GM18867 (cell line): ENCODE measurements at regions not wholly inside any gene's neighbourhood (a gene's known extent, or its start where the extent isn't known, plus 50 kb on each side); places are given as distances from the start of the nearest gene placed in this dataset.
A peak's percentile ranks its signal among the peaks of the same experiment; 100 is the strongest.

Experiments
- ATAC-seq: cut with Tn5 transposase; IDR thresholded peaks from one replicate; pipeline ENCODE4 v1.9.1; 2021; ENCODE audit warnings: mild to moderate bottlenecking, moderate library complexity; ENCODE audit not compliant: unreplicated experiment

DNA sequence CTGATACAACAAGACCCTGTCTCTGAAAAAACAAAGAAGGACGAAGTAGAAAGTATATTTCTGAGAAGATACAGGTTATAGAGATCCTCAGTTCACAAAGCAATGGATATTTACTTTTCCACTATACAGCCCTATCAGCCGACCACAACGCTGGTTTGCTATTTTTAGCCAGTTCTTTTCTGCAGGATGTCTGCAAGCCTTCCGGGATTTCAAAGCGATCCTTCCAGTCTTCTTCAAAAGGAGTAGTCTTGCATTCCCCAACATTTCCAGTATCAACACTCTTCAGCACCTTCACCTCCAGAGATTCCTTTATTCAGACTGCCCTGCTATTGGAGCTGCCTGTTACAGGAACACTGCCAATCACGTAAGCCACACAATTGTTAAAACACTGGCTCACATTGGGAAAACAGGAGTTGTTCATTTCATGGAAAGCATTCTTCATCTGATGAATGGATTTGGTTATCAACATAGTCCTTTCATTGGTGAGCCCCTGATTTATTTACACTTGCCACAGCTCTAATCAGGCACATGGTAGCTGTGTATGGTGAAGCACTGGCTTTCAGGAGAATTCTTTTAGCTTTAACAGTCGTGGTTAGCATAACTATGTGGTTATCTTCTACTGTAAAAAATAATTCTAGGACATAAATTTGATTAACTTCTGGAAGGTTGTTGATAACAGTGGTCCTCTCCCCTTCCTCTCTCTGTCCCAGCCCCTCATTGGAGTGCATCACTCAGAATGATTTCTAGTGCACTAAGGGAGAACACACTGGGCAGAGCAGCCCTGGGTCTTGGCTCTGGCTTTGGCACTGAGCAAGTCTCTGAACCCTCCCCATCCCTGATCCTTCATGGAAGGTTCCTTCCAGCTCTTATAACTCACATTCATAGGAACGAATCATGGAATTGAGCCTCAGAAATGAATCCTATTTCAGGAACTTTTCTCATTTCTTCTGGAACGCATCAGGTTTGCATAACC lies 109.9 kb upstream of the SORBS2 start:
- ATAC-seq: no peak

DNA sequence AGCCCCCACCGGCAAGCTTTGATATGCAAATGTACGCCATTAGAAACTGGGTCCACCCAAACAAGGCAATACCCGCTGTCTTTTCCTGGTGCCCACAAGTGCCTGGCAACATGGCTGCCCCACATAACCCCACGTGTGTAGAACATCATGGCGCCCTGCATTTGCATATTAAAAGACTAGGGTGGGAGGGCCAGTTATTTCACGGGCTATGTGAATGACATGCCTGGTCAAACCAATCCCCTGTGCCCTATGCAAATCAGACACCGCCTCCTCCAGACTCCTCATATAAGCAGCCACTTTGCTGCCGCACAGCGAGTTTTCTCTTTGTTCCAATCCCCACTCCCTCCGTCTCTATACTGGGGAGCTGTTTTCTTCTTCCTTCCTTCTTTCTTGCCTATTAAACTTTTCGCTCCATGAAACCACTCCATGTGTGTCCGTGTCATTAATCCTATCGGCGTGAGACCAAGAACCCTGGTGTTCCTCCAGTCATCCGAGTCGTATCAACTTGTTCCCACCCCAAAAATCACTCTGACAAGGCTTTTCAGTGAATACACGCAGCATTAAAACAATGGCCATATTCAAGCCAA lies 112.6 kb upstream of the SORBS2 start:
- no peak for ATAC-seq

DNA sequence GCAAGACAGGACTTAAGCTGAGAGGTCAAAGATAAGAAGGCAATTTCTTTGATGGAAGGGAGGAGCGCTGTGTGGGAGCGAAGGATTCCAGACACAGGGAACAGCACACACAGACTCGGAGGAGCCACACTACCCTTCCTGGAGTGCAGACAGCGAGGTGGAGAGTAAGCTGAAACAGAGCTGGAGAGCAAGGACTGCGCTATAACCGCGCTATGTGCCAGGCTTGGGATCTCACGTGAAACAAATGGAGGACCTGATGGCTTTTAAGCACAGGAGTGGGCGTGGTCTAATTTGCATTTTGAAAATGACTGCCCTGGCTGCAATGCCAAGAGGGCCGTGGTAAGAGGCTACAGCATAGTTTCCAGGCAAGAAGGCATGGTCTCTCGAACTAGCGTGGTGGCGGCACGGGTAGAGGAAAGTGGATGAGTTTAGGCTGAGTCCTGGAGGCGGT lies 113.9 kb upstream of the SORBS2 start:
- ATAC-seq: no peak

DNA sequence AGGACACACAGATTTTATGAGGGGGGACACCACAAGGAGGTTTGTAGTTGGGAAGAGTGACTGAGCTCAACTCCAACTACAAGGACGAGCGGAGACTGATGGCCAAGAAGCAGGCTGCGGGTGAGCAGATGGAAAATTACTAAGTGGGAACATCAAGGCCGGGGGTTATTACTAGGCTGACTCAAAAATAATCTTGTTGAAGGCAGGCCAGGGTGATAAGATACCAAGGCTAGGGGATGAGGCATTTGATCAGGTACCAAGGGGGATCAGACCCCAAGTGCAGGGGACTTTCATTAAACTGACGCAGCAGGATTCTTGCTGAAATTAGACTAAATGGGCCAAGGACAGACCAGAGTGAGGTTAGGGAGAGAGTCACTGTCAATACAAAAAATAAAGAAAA lies 119.4 kb upstream of the SORBS2 start:
- ATAC-seq: no peak

DNA sequence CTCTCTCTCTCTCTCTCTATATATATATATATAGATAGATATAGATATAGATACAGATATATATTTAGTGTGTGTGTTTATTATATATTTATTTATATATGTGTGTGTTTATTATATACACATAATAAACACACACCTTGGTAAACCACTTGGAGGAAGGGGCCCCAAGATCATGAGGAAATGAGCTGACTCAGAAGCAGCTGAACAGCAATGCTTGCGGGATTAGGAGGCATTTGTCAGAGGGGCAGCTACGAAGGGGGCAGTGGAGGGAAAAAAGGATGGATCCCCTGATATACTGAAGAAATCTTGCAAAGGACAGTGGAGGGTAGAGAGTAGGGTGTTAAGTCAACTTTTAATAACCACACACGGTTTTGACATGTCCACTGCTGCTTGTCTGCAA lies 120.0 kb upstream of the SORBS2 start:
- ATAC-seq: no peak

DNA sequence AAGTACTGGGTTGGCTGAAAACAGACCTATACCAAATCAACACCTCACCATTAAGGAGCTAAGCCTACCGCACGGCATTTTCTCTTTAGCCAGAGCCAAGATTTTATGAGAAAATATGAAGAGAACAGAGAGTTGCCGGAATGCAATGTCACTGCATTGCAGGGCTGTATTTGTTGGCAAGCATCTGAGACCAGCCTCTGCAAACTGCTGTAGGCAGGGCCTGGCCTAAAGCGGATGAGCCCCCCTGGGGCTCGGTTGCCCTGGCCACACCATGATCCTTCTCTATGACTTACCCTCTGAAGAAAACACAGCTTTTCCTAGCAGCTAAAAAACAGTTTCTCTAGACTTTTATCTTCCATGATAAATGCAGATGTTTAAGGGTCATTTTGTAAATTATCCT lies 120.5 kb upstream of the SORBS2 start:
- ATAC-seq: no peak

DNA sequence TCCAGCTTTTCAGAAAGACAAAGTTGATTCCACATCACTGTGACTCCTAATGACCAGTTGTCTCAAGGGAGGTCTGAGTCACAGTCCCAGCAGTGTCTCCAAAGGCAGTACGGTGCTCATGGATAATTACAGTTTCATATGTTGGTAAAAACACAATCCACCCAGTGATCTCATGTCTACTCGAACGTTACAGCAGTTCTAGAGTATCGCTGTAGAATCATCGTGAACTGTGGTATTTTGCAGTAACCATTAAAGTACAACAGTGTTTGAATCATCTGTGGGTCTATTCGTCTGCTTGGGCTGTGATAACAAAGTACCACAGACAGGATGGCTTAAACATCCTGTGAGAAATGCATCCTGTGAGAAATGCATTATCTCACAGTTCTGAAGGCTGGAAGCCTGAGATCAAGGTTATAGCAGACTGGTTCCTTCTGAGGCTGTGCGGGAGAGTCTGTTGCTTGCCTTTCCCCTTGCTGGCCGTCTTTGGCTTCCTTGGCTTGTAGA lies 121.1 kb upstream of the SORBS2 start:
- ATAC-seq: no peak

DNA sequence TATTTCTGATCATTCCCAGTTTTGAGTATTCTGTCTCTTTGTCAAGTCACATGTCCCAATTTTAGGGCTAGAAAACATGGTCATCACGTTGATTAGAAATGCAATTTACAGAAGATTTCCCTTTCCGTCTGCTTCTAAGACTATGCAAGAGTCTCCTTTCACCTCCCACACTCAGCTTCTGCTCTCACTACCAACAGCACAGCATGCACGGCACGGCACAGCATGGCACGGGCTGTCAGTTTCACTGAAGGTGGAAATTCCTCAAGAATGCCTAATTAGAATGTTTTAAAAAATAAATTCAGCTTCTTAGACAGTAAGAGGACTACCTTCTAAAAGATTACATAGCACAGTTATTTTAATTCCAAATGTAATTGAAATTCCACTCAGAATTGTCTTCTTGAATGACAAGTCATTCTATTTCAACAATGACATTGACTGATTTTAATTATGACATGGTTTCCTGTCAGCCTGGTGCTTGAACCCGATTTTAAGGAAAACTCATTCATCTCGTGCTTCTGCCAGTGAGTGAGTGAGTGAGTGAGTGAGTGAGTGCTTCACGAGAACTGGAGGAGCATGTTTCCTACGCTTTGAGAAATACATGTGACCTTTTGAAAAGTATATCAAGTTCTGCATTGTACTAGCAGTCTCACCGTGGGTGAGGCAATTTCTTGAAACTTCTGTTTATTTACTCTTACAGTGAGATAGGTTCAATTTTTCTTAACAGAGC lies 124.8 kb upstream of the SORBS2 start:
- no peak for ATAC-seq

DNA sequence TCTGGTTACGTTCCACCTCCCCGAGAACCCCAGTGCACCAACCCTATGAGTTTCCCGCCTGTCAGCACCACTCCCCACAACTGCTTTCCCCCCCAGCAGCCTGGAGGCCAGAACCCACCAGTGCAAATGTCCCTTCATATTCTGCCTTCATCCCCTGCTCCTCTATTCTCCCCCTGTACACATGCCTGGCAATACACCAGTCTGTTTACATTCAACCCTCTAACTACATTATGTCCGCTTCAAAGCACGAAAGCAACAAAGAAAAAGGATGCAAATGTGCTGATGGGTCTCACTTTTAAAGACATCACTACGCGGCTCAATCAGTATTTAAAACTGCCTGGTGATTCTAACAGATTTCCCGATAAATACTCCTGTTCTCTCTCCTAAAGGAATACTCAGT lies 126.7 kb upstream of the SORBS2 start:
- ATAC-seq: no peak

DNA sequence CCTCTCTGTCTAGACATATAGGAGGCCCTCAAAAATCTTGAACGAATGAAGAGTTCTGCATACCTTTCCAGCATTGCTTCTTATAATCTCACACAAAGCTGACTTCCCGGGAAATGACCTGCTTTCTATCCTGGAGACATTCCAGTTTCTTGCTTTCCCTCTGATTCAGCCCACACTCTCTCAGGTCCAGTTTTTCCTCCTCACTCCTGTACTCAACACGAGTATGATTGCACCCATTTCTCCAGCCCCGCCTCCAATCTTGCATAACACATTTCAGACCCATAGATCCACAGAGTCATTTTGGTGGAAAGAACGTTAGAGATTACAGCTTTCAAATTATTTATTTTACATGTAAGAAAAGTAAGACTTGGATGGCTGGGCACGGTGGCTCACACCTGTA lies 127.5 kb upstream of the TLR3 start:
- no peak for ATAC-seq

DNA sequence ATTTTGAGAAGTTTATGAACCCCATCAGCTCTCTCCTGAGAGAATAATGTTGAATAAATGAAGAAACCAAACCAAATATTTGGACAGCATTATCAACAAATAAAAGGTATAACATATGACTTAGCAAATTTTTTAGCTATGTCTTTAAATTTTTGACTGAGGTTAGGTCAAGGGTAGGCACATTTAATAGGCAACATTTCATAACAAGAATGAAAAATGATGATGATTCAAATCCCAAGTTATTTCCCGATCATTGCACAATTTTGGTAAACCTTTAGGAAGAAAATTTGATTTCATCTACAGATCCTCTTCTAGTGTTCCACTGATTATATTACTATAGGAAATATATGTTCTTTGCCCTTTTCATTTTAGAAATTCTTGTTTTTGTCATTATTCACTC lies 123.7 kb upstream of the TLR3 start:
- ATAC-seq: no peak

DNA sequence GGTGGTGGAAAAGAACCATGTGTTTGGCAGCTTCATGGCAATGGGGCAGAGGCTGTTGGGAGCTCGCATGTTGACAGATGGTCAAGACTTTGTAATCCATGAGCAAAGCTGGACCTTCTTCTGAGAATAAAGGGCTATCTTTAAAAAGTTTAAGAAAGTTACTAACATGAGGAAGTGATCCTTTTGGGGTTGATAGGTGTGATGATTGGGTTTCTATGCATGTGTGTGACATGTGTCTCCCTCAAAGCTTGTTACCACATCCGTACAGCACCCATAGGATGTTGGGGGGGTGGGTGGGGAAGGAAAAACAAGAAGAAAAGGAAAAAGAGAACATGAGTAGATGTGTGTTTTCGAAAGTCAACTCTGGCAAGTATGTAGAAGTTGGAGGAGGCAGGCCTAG lies 123.0 kb upstream of the TLR3 start:
- ATAC-seq: peak; percentile 98

DNA sequence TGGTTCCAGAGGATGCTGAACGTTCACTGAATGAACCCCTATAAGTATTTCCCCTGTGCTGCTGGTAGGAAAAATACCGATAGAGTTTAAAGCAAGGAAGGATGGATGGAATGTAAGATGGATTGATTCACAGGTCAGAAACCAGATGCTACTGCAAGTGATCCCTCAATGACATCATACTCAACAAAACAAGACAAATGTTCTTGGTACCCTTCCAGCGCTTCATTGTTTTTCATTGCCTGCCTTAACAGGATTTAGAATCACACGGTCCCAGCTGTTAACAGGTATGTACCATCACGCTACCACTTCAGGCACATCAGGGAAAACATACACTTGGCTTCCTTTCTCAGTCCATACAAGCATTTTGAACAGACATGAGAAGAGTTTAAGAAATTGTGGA lies 118.1 kb upstream of the TLR3 start:
- ATAC-seq: no peak

DNA sequence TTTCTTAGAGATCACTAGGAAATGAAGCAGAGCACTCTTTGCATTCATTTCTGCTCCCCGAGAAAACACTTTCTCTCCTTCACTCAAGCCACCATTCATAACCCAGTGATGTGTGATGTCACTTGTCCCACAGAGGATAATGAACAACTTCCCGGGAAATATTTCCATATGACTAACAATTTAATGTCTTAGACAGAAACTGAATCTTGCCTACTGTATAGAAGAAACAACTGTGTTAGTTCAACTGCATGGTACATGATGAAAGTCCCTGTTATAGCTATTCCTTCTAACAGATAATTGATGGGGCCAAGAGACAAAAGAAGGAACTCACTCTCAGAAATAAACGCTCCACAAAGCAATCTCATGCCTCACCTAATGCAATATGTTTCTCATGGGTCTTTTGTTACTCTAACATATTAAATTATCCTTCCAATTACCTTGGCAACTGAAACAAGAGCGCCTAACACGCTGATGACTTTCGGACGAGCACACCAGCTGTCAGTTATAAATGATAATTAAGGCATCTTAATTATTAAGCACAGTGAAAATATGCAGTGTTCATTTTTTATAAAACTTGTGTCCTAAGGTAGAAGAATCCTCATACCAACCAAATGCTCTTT lies 113.7 kb upstream of the TLR3 start:
- ATAC-seq: no peak

DNA sequence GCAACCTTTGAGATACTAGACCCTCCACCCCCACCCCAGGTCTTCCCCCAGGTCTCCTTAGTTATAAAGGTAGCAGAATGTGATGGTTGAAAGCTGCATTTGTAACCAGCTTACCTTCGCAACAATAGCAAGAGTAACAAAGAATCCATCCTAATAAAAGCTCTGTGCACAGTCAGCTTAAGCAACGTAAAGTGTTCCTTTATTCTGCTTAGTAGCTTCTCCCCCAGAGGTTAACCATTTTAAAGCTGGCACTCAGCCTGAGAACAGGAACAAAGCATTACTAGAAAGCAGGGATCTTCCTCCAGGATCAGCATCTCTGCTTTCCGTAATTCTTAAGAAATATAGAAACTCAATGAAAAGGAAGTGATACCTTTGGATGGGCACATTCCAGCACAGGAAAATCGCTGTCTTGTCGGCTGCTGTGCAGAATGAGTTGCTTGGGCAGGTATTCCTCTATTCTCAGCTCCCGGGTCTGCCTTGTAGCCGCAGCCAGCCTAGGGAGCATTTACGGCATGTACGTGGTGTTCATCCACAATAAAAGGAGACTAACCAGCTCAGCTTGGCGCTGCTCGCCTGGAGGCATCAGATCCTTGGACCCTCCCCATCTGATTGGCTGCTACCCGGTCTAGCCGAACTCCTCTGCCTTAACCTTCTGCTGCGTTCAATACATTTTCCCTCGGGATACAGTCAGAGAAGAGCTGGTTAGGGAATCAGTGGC lies 113.0 kb upstream of the TLR3 start:
- no peak for ATAC-seq

DNA sequence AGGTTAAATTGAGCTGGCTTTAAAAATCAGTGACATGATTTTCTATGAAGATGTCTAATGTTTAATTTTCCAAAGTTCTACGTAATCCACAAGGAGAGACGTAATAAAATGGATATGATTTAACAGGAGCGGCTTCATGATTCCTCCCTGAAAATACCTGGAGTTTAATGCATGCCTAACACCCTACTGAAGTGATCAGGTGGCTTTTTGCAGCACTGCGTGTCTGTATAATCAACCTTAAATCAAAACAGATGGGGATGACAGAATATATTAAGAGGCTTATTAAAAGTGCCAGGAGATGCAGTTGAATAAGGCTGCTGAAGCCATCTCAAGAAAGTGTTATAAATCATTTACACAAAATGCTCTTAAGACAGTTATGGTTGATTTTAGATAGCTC lies 112.4 kb upstream of the TLR3 start:
- ATAC-seq: no peak

DNA sequence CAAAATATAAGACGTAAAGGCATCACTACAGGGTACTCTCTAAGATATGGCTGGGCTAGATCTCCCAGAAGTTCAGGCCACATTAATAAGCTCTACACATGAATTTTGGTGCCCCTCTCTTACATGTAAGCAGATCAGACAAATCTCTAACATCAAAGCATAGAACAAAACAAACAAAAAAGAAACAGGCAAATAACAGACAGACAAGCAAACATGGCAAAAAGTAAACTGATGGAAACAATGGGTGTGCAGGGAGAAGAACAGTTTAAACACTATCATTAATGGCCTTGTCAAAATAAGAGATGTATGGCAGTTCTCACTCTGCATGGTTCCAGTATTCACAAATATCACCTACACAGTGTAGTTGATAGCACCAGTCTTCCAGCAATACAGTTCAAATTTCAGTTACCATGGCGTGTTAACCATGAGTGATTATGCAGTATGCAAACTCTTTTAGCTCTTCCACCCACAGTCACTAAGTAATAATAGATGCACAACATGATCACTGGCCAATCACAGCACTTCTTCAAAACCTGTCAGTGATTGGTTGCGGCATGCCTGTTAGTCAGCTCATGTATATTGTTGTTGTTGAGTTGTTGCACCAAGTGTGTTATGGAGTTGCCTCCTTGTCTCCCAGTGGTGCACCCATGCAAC lies 110.7 kb upstream of the TLR3 start:
- no peak for ATAC-seq

DNA sequence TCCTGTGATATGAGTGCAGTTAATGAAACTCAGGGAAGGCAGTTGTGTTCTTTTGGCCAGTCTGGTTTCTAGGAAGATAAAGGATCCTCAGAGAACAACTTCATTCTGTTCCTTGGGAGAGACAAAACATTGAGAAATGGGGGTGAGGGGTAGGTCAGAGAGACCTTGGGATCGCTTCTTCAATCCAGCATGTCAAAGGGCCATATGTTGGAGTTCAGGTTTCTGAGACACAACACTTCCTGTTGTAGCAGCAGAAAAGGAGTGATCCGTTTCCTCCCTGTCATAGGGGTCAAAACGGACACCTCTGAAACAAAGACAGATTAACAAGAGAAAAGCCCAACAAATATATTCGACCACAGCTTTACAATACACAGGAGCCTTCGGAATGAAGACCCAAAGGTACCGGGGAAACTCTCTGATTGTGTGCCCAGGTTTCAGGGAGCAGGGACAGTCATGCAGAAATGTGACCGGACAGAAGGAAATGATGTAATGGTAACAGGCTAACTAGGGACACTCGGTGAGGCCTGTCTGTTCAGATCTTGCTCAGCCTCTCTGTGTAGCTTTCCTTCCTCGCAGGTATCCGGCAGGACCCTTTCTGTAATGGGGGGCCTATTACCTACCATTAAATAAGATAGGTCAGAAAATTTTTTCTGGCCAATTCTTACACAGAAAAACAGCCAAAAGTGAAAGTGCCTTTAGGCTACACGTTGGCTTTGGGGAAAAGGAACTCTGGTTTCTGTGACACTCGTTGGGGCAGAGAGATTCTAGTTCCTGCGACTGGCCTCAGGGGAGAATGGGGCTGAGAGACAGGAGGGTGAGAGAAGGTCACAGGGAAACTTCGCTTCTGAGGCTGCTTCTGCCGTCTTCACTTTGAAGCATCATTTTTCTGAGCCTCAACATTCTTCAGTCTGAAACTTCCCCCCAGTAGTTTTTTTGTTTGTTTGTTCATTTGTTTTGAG lies 103.3 kb upstream of the TLR3 start:
- ATAC-seq: peak; percentile 76

DNA sequence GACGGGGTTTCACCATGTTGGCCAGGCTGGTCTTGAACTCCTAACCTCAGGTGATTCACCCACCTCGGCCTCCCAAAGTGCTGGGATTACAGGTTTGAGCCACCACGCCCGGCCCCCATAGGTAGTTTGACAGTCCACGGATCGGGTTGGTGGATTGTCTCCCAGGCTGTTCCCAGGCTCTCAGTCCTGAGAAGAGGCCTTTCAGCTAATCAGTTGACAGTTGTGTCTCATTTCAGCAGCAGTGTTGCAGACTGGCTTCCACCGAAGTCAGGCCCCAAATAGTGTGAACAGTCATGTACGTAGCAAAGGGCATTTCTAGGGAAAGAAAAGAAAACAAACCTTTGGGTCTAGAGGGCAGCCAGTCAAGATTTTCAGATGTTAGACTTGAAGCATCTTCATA lies 102.4 kb upstream of the TLR3 start:
- ATAC-seq: no peak
